ENCODE measurements at regions not wholly inside any gene's neighbourhood (a gene's known extent, or its start where the extent isn't known, plus 50 kb on each side); places are given as distances from the start of the nearest gene placed in this dataset.
"Not testable (repeated sequence)": the region's sequence is repeated elsewhere in the genome, so short reads cannot be mapped to it uniquely, and the experiment has no call there.

GRCh38 chr9:764105-764524 is 77.4 kb upstream of the DMRT1 start:
- TF ChIP-seq CTCF (conservative IDR thresholded peaks at IDR 0.05 in 1 of 2, IDR thresholded peaks at IDR 0.05 in 1 of 2; ENCODE audit: low read depth in 1 of 2, low read length in 2 of 2): peak; percentile 80 to 95
- no peak for TF ChIP-seq EZH2 (IDR thresholded peaks at IDR 0.05; ENCODE audit: low read length, missing control alignments)
- H3K4me2 ChIP-seq (ENCODE audit: extremely low read depth, insufficient read depth, low read length): no peak overlapping the region
- H2AFZ ChIP-seq (ENCODE audit: low read length): no peak overlapping the region

GRCh38 chr9:764986-765385 is 76.5 kb upstream of the DMRT1 start:
- no peak overlapping the region for H3K9ac ChIP-seq (ENCODE audit: insufficient read depth, low read length)
- H2AFZ ChIP-seq (ENCODE audit: low read length): no peak overlapping the region
- TF ChIP-seq CTCF (conservative IDR thresholded peaks at IDR 0.05 in 1 of 2, IDR thresholded peaks at IDR 0.05 in 1 of 2; ENCODE audit: low read depth in 1 of 2, low read length in 2 of 2) (no peak), EZH2 (IDR thresholded peaks at IDR 0.05; ENCODE audit: low read length, missing control alignments) (no peak)
- no peaks in the 10 kb centered on the region for H3K4me1 ChIP-seq (ENCODE audit: control insufficient read depth, extremely low read depth, insufficient read depth, low read length)
- no peak overlapping the region for H3K27ac ChIP-seq (ENCODE audit: insufficient read depth, low read length)
- H3K79me2 ChIP-seq (ENCODE audit: control insufficient read depth, insufficient read depth, low read length): no peaks in the 10 kb centered on the region
- H3K27me3 ChIP-seq (ENCODE audit: control insufficient read depth, insufficient read depth, low read length): peaks cover 6% of the 10 kb centered on the region
- no peak overlapping the region for H3K4me3 ChIP-seq (replicated peaks in 1 of 4; ENCODE audit: control extremely low read depth in 1 of 4, insufficient read depth in 1 of 4, low read depth in 3 of 4, low read length in 4 of 4)
- H4K20me1 ChIP-seq (ENCODE audit: control insufficient read depth, extremely low read depth, insufficient read depth, low read length): no peaks in the 10 kb centered on the region
- H3K36me3 ChIP-seq (ENCODE audit: control insufficient read depth, insufficient read depth, low read length): no peaks in the 10 kb centered on the region
- no peaks in the 10 kb centered on the region for H3K9me3 ChIP-seq (ENCODE audit: control insufficient read depth, insufficient read depth, low read depth, low read length)
- DNase-seq (ENCODE audit: low read depth in 2 of 2): no peak
- H3K4me2 ChIP-seq (ENCODE audit: extremely low read depth, insufficient read depth, low read length): no peak overlapping the region

More at GRCh38 chr9:764105-764524, 77.4 kb upstream of the DMRT1 start:
- Histone ChIP-seq H3K36me3 (ENCODE audit: control insufficient read depth, insufficient read depth, low read length) (no peaks in the 10 kb centered on the region), H3K27ac (ENCODE audit: insufficient read depth, low read length) (no peak overlapping the region), H4K20me1 (ENCODE audit: control insufficient read depth, extremely low read depth, insufficient read depth, low read length) (no peaks in the 10 kb centered on the region), H3K9ac (ENCODE audit: insufficient read depth, low read length) (no peak overlapping the region), H3K27me3 (ENCODE audit: control insufficient read depth, insufficient read depth, low read length) (peaks cover 6% of the 10 kb centered on the region), H3K4me1 (ENCODE audit: control insufficient read depth, extremely low read depth, insufficient read depth, low read length) (no peaks in the 10 kb centered on the region), H3K79me2 (ENCODE audit: control insufficient read depth, insufficient read depth, low read length) (no peaks in the 10 kb centered on the region), H3K9me3 (ENCODE audit: control insufficient read depth, insufficient read depth, low read depth, low read length) (no peaks in the 10 kb centered on the region), H3K4me3 (replicated peaks in 1 of 4; ENCODE audit: control extremely low read depth in 1 of 4, insufficient read depth in 1 of 4, low read depth in 3 of 4, low read length in 4 of 4) (no peak overlapping the region)
- DNase-seq (ENCODE audit: low read depth in 2 of 2): peak; percentile 45 to 68

- not testable (repeated sequence) for H2AFZ ChIP-seq (ENCODE audit: low read length); H3K4me3 ChIP-seq (replicated peaks in 1 of 4; ENCODE audit: control extremely low read depth in 1 of 4, insufficient read depth in 1 of 4, low read depth in 3 of 4, low read length in 4 of 4); H3K79me2 ChIP-seq (ENCODE audit: control insufficient read depth, insufficient read depth, low read length); H3K9ac ChIP-seq (ENCODE audit: insufficient read depth, low read length); H3K27ac ChIP-seq (ENCODE audit: insufficient read depth, low read length); H4K20me1 ChIP-seq (ENCODE audit: control insufficient read depth, extremely low read depth, insufficient read depth, low read length); H3K36me3 ChIP-seq (ENCODE audit: control insufficient read depth, insufficient read depth, low read length); H3K4me2 ChIP-seq (ENCODE audit: extremely low read depth, insufficient read depth, low read length); H3K4me1 ChIP-seq (ENCODE audit: control insufficient read depth, extremely low read depth, insufficient read depth, low read length); H3K9me3 ChIP-seq (ENCODE audit: control insufficient read depth, insufficient read depth, low read depth, low read length); DNase-seq (ENCODE audit: low read depth in 2 of 2); H3K27me3 ChIP-seq (ENCODE audit: control insufficient read depth, insufficient read depth, low read length)
Observed at GRCh38 chr9:767061-767561, 74.4 kb upstream of the DMRT1 start.

Data from fibroblast of lung (primary cell).